Fibroblast of the aortic adventitia (primary cell): ENCODE measurements at regions not wholly inside any gene's neighbourhood (a gene's known extent, or its start where the extent isn't known, plus 50 kb on each side); places are given as distances from the start of the nearest gene placed in this dataset.

Experiments used
- DNase-seq: peaks from one replicate; pipeline ENCODE4 v3.0.0-alpha.2; 2010; ENCODE audit warnings: low read depth
- H3K4me3 ChIP-seq: 2 replicates; pipeline ENCODE4 v1.5.1; 2011; ENCODE audit warnings: low read depth, mild to moderate bottlenecking, control low read depth, low read length, moderate library complexity
- CTCF ChIP-seq: IDR thresholded peaks from 2 replicates; pipeline ENCODE4 v1.5.1; 2011; ENCODE audit warnings: mild to moderate bottlenecking, low read length, control low read depth, inconsistent platforms; ENCODE audit not compliant: insufficient read depth

- DNase-seq: no peak
- TF ChIP-seq CTCF: no peak
- no peak overlapping the region for H3K4me3 ChIP-seq
These were observed 648.5 kb downstream of the BRD1 start for GRCh38 chr22:49179175-49179574.

- no peak for TF ChIP-seq CTCF
- DNase-seq: no peak
- no peak overlapping the region for H3K4me3 ChIP-seq
These were observed 649.2 kb downstream of the BRD1 start for GRCh38 chr22:49178246-49179005.

GRCh38 chr22:49177666-49178065 is 650.0 kb downstream of the BRD1 start:
- no peak for TF ChIP-seq CTCF
- no peak overlapping the region for H3K4me3 ChIP-seq
- DNase-seq: no peak

- DNase-seq: no peak
- no peak for TF ChIP-seq CTCF
- no peak overlapping the region for H3K4me3 ChIP-seq
These were observed 650.7 kb downstream of the BRD1 start for GRCh38 chr22:49176956-49177355.

GRCh38 chr22:49170053-49170452 is 657.6 kb downstream of the BRD1 start:
- no peak overlapping the region for H3K4me3 ChIP-seq
- TF ChIP-seq CTCF: no peak
- no peak for DNase-seq

GRCh38 chr22:49169074-49169744 is 658.5 kb downstream of the BRD1 start:
- no peak overlapping the region for H3K4me3 ChIP-seq
- DNase-seq: no peak
- TF ChIP-seq CTCF: no peak
